CD4-positive, CD25-positive, alpha-beta regulatory T cell (primary cell): ENCODE measurements at regions not wholly inside any gene's neighbourhood (a gene's known extent, or its start where the extent isn't known, plus 50 kb on each side); places are given as distances from the start of the nearest gene placed in this dataset.

Experiments used
- ATAC-seq, 2 donors: fragments of 150-1000 bp; cut with Tn5 transposase; one replicate each; pipeline ENCODE4 v1.10.0; 2021; ENCODE audit warnings: low read depth in 2 of 2, moderate number of reproducible peaks in 2 of 2, moderate library complexity in 1 of 2
- DNase-seq, 3 donors: peaks; one replicate each; pipeline versions ENCODE4 v3.0.0 to v3.0.0-alpha.2; 2012 to 2022; ENCODE audit warnings: mixed read lengths in 1 of 3
- H3K27ac ChIP-seq: one replicate; pipeline ENCODE4 v1.7.0; 2013; ENCODE audit warnings: mild to moderate bottlenecking, low read length; ENCODE audit not compliant: insufficient read depth, poor library complexity, severe bottlenecking
- H3K27me3 ChIP-seq: one replicate; pipeline ENCODE4 v1.7.0; 2013; ENCODE audit warnings: low read length; ENCODE audit not compliant: control insufficient read depth, insufficient read depth
- H3K36me3 ChIP-seq: one replicate; pipeline ENCODE4 v1.7.0; 2013; ENCODE audit warnings: mild to moderate bottlenecking, low read length, moderate library complexity; ENCODE audit not compliant: control insufficient read depth, insufficient read depth
- H3K4me1 ChIP-seq: 2 replicates; pipeline ENCODE4 v1.7.0; 2013; ENCODE audit warnings: mild to moderate bottlenecking, low read length; ENCODE audit not compliant: insufficient read depth, control insufficient read depth, poor library complexity, severe bottlenecking
- H3K4me3 ChIP-seq: one replicate; pipeline ENCODE4 v1.7.0; 2013; ENCODE audit warnings: low read depth, mild to moderate bottlenecking, low read length, moderate library complexity
- H3K9me3 ChIP-seq, 2 experiments: 1 replicate in 1 of 2; 2 replicates in 1 of 2; pipeline ENCODE4 v1.7.0; 2013; ENCODE audit warnings: low read length in 2 of 2, mild to moderate bottlenecking in 1 of 2, moderate library complexity in 1 of 2; ENCODE audit not compliant: control insufficient read depth in 2 of 2
- H3K27ac Mint-ChIP-seq, 3 donors: one replicate each; pipeline ENCODE4 v1.8.0; 2020 to 2022; ENCODE audit warnings: mild to moderate bottlenecking in 3 of 3, mixed read lengths in 3 of 3, moderate library complexity in 2 of 3
- H3K27me3 Mint-ChIP-seq: one replicate; pipeline ENCODE4 v1.8.0; 2022; ENCODE audit warnings: mild to moderate bottlenecking, mixed read lengths
- H3K36me3 Mint-ChIP-seq: one replicate; pipeline ENCODE4 v1.8.0; 2020; ENCODE audit warnings: mixed read lengths
- H3K4me1 Mint-ChIP-seq, 4 donors: one replicate each; pipeline ENCODE4 v1.8.0; 2020 to 2022; ENCODE audit warnings: mixed read lengths in 4 of 4, mild to moderate bottlenecking in 1 of 4
- H3K4me3 Mint-ChIP-seq, 4 donors: one replicate each; pipeline ENCODE4 v1.8.0; 2020 to 2022; ENCODE audit warnings: mild to moderate bottlenecking in 4 of 4, mixed read lengths in 4 of 4, moderate library complexity in 3 of 4
- H3K9me3 Mint-ChIP-seq, 7 donors: one replicate each; pipeline ENCODE4 v1.8.0; 2020 to 2022; ENCODE audit warnings: mixed read lengths in 7 of 7, mild to moderate bottlenecking in 3 of 7, moderate library complexity in 2 of 7

DNA sequence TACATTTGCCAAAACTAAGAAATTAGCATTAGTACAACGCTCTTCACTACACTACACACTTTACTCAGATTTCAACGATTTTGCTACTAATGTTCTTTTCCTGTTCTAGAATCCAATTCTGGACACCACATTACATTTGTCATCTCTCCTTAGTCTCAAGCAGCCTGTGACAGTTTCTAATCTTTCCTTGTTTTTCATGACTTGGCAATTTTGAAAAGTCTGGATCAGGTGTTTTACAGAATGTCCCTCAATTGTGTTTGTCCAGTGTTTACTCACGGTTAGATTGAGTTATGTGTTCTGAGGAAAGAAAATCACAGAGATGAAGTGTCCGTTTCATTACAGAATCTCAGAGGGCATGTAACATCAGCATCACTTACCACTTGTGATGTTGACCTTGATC is 372.6 kb downstream of the TFAP2A start:
- Histone ChIP-seq H3K9me3 (no peaks in the 10 kb centered on the region), H3K27me3 (no peaks in the 10 kb centered on the region), H3K4me1 (no peaks in the 10 kb centered on the region), H3K27ac (no peak overlapping the region), H3K36me3 (no peaks in the 10 kb centered on the region), H3K4me3 (no peak overlapping the region)
- Mint-ChIP-seq H3K4me1 (no peaks in the 10 kb centered on the region), H3K27ac (no peak overlapping the region), H3K27me3 (no peaks in the 10 kb centered on the region), H3K9me3 (peaks cover 0 to 6% (median 3%) of the 10 kb centered on the region in 7 donors), H3K36me3 (no peaks in the 10 kb centered on the region), H3K4me3 (no peak overlapping the region)
- DNase-seq, result no peak
- no peak for ATAC-seq

DNA sequence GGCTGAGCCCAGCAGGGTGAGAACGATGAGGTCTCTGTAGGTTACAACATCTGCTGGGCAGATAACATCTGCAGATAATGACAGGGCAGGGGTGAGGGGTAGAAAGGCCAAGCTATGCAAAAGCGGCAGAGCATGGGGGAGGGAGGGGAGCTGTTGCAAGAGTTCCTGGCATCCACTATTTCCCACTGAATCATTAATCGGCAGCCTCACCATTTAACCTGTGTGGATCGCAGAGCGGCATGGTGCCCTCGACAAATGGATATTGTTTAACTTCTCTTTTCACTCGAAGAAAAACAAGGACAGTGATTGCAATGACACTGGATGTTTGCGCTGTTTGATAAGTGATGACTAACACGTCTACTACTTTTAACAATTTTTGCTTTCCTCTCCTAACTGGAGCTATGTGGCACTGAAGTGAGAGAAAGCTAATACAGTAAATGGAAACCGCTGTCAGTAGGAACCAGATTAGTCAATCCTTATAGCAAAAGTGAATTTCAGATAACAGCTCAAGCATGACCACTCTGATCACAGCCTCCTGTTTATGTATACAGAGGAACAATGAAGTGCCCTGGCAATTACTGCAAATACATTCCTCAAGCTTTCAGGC is 381.5 kb downstream of the TFAP2A start:
- Mint-ChIP-seq H3K27me3 (no peaks in the 10 kb centered on the region), H3K4me1 (no peaks in the 10 kb centered on the region), H3K36me3 (no peaks in the 10 kb centered on the region), H3K9me3 (peaks cover 0 to 3% (median 0%) of the 10 kb centered on the region in 7 donors), H3K4me3 (no peak overlapping the region), H3K27ac (no peak overlapping the region)
- no peaks in the 10 kb centered on the region for H3K27me3 ChIP-seq
- DNase-seq, result no peak
- no peaks in the 10 kb centered on the region for H3K36me3 ChIP-seq
- H3K4me3 ChIP-seq, result no peak overlapping the region
- H3K9me3 ChIP-seq, result no peaks in the 10 kb centered on the region
- H3K4me1 ChIP-seq, result no peaks in the 10 kb centered on the region
- ATAC-seq, result no peak
- H3K27ac ChIP-seq, result no peak overlapping the region

DNA sequence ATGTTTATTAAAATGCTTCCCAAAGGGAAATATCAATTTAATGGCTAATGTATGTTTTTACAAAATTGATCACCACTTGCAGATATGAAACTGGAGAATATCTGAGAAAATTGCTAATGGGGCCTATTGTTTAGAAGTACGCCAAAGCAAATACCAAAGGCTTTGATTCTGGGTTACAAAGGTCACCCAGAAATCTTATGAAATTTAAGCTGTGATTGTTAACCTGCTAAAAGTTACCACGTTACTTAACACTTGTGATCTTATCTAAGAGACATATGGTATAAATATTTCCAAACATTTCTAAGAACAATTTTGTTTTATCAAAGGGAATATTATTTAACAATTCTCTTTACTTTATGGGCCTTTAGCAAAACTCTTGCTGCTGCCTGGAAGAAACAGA is 383.3 kb downstream of the TFAP2A start:
- DNase-seq, result no peak
- no peak overlapping the region for H3K4me3 Mint-ChIP-seq

DNA sequence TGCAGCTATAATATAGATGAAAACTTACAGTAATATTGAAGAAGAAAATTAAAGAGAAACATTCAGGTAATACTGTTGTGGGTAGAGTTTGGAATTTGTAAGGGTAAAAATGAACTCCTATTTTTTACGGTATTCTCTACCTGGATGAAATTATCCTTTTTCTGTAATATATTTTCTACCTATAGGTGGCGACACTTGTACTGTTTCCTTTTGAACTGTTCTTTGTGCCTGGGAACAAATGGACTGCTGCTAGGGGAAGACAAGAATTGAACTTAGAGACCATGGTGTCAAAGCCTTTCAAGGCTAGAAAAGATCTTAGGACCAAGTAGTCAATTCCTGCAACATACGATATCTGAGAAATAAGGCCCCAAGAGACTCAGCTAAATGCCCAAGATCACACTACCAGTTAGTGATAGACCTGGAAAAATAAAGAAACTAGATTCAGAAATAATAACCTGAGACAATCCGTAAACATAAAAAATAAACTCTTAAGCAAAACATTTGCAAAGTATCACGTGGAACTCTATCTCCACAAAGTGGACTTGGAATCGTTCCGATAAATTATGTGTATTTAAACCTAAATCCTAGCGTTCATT is 383.8 kb downstream of the TFAP2A start:
- no peak overlapping the region for H3K27ac Mint-ChIP-seq
- Histone ChIP-seq H3K36me3 (no peaks in the 10 kb centered on the region), H3K27me3 (no peaks in the 10 kb centered on the region), H3K9me3 (no peaks in the 10 kb centered on the region), H3K4me3 (no peak overlapping the region), H3K27ac (no peak overlapping the region), H3K4me1 (no peaks in the 10 kb centered on the region)
- ATAC-seq (no peak), DNase-seq (peak in 1 of 3 donors; percentile 7)
- no peak overlapping the region for H3K4me3 Mint-ChIP-seq
- no peaks in the 10 kb centered on the region for H3K9me3 Mint-ChIP-seq
- H3K4me1 Mint-ChIP-seq, result no peaks in the 10 kb centered on the region
- no peaks in the 10 kb centered on the region for H3K27me3 Mint-ChIP-seq
- H3K36me3 Mint-ChIP-seq, result no peaks in the 10 kb centered on the region

More for the DNA sequence above, 383.3 kb downstream of the TFAP2A start:
- Histone ChIP-seq H3K4me3 (no peak overlapping the region), H3K27me3 (no peaks in the 10 kb centered on the region), H3K4me1 (no peaks in the 10 kb centered on the region), H3K36me3 (no peaks in the 10 kb centered on the region), H3K27ac (no peak overlapping the region), H3K9me3 (no peaks in the 10 kb centered on the region)
- ATAC-seq, result no peak
- Mint-ChIP-seq H3K4me1 (no peaks in the 10 kb centered on the region), H3K9me3 (no peaks in the 10 kb centered on the region), H3K27ac (no peak overlapping the region), H3K36me3 (no peaks in the 10 kb centered on the region), H3K27me3 (no peaks in the 10 kb centered on the region)

DNA sequence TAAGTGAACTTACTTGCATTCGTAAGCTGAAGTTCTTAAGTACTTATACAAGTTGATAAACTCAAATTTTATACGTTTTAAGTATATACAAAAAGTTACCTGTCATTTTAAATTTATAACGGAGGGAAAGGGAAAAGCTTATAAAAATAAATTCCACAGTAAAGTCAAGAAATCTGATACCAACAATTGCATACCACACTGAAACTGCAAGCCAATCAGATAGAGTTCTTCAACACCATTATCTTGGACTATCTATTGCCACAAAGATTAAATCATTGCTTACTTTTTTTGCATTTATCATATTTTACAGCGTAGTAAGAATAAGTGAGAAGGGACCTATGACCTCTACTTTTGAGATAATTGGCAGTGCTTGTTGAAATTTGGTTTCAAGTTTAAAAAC is 386.7 kb downstream of the TFAP2A start:
- no peaks in the 10 kb centered on the region for H3K4me1 ChIP-seq
- no peaks in the 10 kb centered on the region for H3K36me3 Mint-ChIP-seq
- no peak overlapping the region for H3K27ac Mint-ChIP-seq
- ATAC-seq, result no peak
- H3K27me3 Mint-ChIP-seq, result no peaks in the 10 kb centered on the region
- no peak overlapping the region for H3K27ac ChIP-seq
- no peak for DNase-seq
- H3K9me3 ChIP-seq, result no peaks in the 10 kb centered on the region
- H3K4me3 ChIP-seq, result no peak overlapping the region
- H3K4me1 Mint-ChIP-seq, result no peaks in the 10 kb centered on the region
- no peaks in the 10 kb centered on the region for H3K9me3 Mint-ChIP-seq
- H3K27me3 ChIP-seq, result no peaks in the 10 kb centered on the region
- H3K4me3 Mint-ChIP-seq, result no peak overlapping the region
- no peaks in the 10 kb centered on the region for H3K36me3 ChIP-seq

DNA sequence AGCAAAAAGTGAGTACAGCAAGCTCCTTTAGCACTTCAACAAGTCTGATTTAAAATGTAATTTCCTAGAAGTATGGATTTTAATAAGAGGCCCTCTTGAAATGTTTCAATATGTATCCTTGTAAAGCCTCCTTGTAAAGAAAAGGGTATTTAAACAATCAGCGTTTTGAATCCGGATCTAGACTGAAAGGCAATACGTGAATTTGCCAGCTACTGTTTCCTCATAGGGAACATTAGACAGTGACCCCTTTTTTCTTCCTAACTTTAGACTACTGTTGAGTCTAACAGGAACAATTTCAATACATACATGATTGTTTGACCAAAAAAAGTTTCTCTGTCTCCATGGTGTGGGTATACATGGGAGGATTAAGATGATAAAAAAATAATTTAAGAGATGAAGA is 395.0 kb downstream of the TFAP2A start:
- DNase-seq (no peak), ATAC-seq (no peak)
- Histone ChIP-seq H3K9me3 (no peaks in the 10 kb centered on the region), H3K4me1 (no peaks in the 10 kb centered on the region), H3K27ac (no peak overlapping the region), H3K4me3 (no peak overlapping the region), H3K27me3 (no peaks in the 10 kb centered on the region), H3K36me3 (no peaks in the 10 kb centered on the region)
- H3K27me3 Mint-ChIP-seq, result no peaks in the 10 kb centered on the region
- peaks cover 0 to 8% (median 2%) of the 10 kb centered on the region in 7 donors for H3K9me3 Mint-ChIP-seq
- no peak overlapping the region for H3K27ac Mint-ChIP-seq
- no peaks in the 10 kb centered on the region for H3K4me1 Mint-ChIP-seq
- no peak overlapping the region for H3K4me3 Mint-ChIP-seq
- H3K36me3 Mint-ChIP-seq, result no peaks in the 10 kb centered on the region

DNA sequence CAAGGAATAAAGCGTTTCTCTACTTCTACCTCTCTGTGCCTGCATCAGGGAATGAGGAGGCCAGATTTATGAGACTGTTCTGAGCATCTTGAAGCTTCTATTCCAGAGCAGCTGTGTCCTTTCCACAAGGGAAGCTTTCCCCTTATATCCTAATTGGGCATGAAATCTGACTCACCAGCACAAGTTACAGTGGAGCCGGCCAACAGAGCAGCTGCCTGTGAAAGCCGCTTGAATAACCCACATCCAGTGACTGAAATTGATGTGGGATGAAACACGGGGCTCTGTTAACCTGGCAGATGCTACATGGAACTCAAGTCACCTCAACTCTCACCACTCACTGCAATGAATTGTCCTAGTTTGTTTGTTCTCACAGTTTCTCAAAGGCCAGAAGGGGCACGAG is 400.3 kb downstream of the TFAP2A start:
- Mint-ChIP-seq H3K27me3 (no peaks in the 10 kb centered on the region), H3K9me3 (peaks cover 0 to 9% (median 3%) of the 10 kb centered on the region in 7 donors), H3K27ac (no peak overlapping the region), H3K4me3 (no peak overlapping the region), H3K4me1 (no peaks in the 10 kb centered on the region), H3K36me3 (no peaks in the 10 kb centered on the region)
- Histone ChIP-seq H3K36me3 (no peaks in the 10 kb centered on the region), H3K27ac (no peak overlapping the region), H3K9me3 (no peaks in the 10 kb centered on the region), H3K27me3 (no peaks in the 10 kb centered on the region), H3K4me3 (no peak overlapping the region), H3K4me1 (no peaks in the 10 kb centered on the region)
- no peak for ATAC-seq
- DNase-seq, result no peak

DNA sequence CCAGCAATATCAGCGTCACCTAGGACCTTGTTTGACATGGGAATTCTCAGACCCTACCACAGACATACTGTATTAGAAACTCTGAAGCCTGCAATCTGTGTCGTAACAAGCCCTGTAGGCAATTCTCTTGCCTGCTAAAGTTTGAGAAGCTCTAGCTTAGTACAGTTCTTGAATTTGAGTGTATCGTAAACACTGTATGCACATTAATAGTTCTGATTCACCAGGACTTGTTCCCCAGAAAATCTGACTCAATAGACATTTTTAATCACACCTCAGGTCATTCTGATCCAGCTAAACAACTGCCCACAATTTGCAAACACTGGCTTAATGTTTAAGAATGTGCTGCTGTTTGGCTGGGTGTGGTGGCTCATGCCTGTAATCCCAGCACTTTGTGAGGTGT is 414.3 kb downstream of the TFAP2A start:
- ATAC-seq (no peak), DNase-seq (no peak)
- Histone ChIP-seq H3K27me3 (no peaks in the 10 kb centered on the region), H3K36me3 (no peaks in the 10 kb centered on the region), H3K4me3 (no peak overlapping the region), H3K9me3 (no peaks in the 10 kb centered on the region), H3K4me1 (no peaks in the 10 kb centered on the region), H3K27ac (no peak overlapping the region)
- H3K27ac Mint-ChIP-seq, result no peak overlapping the region
- H3K4me3 Mint-ChIP-seq, result no peak overlapping the region
- peaks cover 4% of the 10 kb centered on the region for H3K27me3 Mint-ChIP-seq
- H3K4me1 Mint-ChIP-seq, result no peaks in the 10 kb centered on the region
- H3K36me3 Mint-ChIP-seq, result no peaks in the 10 kb centered on the region
- peaks cover 0 to 5% (median 2%) of the 10 kb centered on the region in 7 donors for H3K9me3 Mint-ChIP-seq
